Transverse colon (tissue), 3 donors: ENCODE measurements at regions not wholly inside any gene's neighbourhood (a gene's known extent, or its start where the extent isn't known, plus 50 kb on each side); places are given as distances from the start of the nearest gene placed in this dataset.

Source experiments
- POLR2A ChIP-seq: fragments of 450-650 bp; IDR thresholded peaks from one replicate; pipeline ENCODE4 v1.6.1; 2016; ENCODE audit warnings: antibody characterized with exemption, mild to moderate bottlenecking, moderate library complexity
- TF ChIP-seq, protein P1 (sequence below), 5 experiments: fragments of 200-600 bp in 3 of 5; fragments of 450-650 bp in 2 of 5; sonication (generic) in 3 of 5; IDR thresholded peaks; 1 replicate in 2 of 5; 2 replicates in 3 of 5; pipeline ENCODE4 v1.5.1; 2016 to 2017; ENCODE audit warnings: antibody characterized with exemption in 5 of 5, inconsistent platforms in 3 of 5, mild to moderate bottlenecking in 2 of 5, moderate library complexity in 1 of 5

- TF ChIP-seq POLR2A = no peak
- TF ChIP-seq, protein P1, sequence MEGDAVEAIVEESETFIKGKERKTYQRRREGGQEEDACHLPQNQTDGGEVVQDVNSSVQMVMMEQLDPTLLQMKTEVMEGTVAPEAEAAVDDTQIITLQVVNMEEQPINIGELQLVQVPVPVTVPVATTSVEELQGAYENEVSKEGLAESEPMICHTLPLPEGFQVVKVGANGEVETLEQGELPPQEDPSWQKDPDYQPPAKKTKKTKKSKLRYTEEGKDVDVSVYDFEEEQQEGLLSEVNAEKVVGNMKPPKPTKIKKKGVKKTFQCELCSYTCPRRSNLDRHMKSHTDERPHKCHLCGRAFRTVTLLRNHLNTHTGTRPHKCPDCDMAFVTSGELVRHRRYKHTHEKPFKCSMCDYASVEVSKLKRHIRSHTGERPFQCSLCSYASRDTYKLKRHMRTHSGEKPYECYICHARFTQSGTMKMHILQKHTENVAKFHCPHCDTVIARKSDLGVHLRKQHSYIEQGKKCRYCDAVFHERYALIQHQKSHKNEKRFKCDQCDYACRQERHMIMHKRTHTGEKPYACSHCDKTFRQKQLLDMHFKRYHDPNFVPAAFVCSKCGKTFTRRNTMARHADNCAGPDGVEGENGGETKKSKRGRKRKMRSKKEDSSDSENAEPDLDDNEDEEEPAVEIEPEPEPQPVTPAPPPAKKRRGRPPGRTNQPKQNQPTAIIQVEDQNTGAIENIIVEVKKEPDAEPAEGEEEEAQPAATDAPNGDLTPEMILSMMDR (IDR thresholded peaks at IDR 0.05) = no peak
These were observed 1631.2 kb downstream of the BRINP3 start for GRCh38 chr1:188846468-188846867.
